Esophagus muscularis mucosa (tissue), 3 donors: ENCODE measurements at regions not wholly inside any gene's neighbourhood (a gene's known extent, or its start where the extent isn't known, plus 50 kb on each side); places are given as distances from the start of the nearest gene placed in this dataset.

Experiments
- CTCF ChIP-seq, 3 experiments: fragments of 200-600 bp in 2 of 3; fragments of 450-650 bp in 1 of 3; sonication (generic) in 2 of 3; IDR thresholded peaks; one replicate each; pipeline ENCODE4 v1.5.1; 2017 to 2019; ENCODE audit warnings: antibody characterized with exemption in 3 of 3, mild to moderate bottlenecking in 2 of 3, moderate library complexity in 1 of 3
- POLR2A ChIP-seq: fragments of 450-650 bp; IDR thresholded peaks from one replicate; pipeline ENCODE4 v1.6.1; 2017; ENCODE audit warnings: antibody characterized with exemption, moderate library complexity, mild to moderate bottlenecking, low read depth
- POLR2AphosphoS5 ChIP-seq, 2 donors: sonication (generic); formaldehyde crosslinking; IDR thresholded peaks; one replicate each; pipeline ENCODE4 v1.6.1; 2017; ENCODE audit warnings: antibody characterized with exemption in 2 of 2

- TF ChIP-seq POLR2A = no peak
- TF ChIP-seq CTCF (IDR thresholded peaks at IDR 0.05) = no peak
- TF ChIP-seq POLR2AphosphoS5 (IDR thresholded peaks at IDR 0.05) = no peak
These were observed 134.7 kb upstream of the CIBAR2 start for GRCh38 chr16:85246973-85247372.
